MV-4-11 (cell line): ENCODE measurements at regions not wholly inside any gene's neighbourhood (a gene's known extent, or its start where the extent isn't known, plus 50 kb on each side); places are given as distances from the start of the nearest gene placed in this dataset.

ENCODE experiments used
- DNase-seq: peaks from one replicate; lab custom pipeline; 2025; lab: John Stamatoyannopoulos, UW

GRCh38 chr5:61737301-61737963 is 405.4 kb downstream of the ZSWIM6 start:
- DNase-seq: no peak

- DNase-seq: no peak
Observed at GRCh38 chr5:61737964-61738340, 405.9 kb downstream of the ZSWIM6 start.

DNA sequence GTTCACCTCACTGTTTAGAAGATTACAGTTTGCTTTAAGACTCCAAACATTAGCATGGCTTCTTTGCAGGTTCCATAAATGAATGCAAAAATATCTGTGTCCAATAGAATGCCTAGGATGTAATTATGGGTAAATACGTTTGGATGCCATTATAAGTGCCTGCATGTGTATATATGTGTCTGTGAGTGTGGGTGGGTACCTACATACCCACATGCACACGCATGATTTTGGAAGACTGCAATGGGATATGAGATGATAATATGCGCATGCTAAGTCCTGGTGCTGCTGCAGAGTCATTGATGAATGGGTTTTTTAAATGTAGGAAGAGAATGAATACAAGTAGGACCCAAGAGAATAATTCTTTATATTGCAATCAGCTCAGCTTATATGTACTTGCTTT is 406.4 kb downstream of the ZSWIM6 start:
- no peak for DNase-seq

DNA sequence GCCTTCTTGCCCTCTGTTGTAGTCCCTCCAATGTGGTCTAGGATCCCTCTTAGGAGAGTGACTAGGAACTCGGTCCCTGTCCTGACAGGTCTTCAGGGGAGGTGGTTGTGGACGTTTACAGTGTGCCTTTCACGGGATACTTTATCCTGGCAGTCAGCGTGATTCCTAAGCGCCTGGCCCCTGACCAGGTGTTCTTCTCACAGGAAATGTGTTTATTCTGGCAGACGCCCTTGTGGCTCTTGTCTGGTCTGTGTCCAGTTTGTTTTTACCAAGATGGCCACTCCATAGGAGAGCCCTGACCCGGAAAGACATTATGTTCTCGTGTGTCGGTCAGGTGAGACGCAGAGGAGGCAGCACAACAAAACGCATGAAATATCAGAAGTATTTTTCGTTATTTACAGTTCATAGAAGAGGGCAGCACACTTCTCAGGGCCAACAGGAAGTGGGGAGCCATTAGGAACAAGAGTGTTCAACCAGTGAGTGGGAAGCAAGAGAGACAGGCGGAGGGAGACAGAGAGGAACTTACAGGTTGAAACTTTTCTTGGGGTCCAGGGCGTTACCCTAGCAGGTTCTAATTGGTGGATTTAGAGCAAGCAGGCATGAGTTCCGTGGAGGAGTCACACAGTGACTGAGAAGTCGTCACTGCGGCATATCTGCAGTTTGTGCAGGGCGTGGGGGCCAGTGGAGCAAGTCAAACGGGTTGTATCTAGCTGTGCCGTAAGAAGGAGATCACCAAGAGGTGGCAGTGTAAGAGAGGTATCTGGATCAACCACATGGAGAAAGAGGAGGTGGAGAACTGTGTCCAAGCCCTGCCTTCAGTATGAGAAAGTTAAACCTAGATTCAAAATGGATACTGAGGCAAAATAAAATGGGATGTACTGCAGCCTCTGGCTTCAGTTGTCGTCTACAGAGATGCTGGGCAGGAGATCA is 412.9 kb downstream of the ZSWIM6 start:
- DNase-seq: no peak

DNA sequence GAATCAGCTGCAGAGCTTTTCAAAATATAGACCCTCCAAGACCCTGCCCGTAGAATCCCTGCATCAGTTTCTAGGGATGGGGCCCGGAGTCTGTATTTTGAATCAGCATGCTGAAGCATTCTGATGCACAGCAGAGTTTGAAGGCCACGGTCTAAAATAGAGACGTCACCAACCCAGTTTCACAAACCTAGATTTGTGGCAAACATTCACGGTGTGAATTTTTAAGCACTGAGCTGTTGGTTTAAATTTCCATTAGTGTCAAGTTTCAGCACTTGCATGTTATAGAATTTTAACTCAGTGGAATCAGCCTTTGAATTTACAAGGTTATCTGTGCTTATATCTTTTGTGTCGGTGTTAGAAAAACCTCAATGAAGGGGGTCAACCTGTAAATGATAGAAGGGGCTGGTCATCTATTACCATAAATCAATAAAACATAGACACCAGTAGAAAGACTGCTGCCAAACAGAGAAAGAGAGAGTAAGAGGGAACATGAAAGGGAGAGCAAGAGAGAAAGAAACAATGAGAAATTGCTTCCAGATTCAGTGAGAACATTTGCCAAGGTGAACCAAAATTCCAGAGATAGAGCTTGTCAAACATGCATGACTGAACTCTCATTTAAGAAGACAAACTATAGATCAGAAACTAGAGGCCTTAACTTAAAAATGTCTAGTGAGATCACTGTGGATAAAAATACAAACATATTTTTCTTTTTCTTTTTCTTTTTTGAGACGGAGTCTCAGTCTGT is 414.9 kb downstream of the ZSWIM6 start:
- DNase-seq: no peak

GRCh38 chr5:61748121-61748520 is 416.1 kb downstream of the ZSWIM6 start:
- DNase-seq: no peak

DNA sequence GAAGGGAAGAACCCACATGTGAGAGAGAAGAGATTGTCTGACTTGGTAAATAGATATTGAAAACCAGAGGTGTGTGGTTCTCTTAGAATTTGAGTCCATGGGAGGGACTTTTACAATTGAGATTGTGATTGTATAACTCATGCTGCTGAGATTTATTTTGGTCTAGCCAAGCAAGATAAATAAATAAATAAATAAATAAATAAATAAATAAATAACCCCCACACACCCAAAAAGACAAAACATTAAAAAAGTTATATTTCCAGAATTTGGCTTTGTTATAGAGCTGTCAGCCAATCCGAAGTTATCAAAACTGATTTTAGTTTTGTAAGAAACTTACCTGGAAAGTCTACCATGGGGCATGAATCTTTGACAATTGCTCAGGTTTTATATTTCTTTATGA is 416.6 kb downstream of the ZSWIM6 start:
- DNase-seq: no peak

- no peak for DNase-seq
Observed at GRCh38 chr5:61752588-61752987, 420.5 kb downstream of the ZSWIM6 start.

GRCh38 chr5:61754792-61755191 is 422.7 kb downstream of the ZSWIM6 start:
- no peak for DNase-seq

DNA sequence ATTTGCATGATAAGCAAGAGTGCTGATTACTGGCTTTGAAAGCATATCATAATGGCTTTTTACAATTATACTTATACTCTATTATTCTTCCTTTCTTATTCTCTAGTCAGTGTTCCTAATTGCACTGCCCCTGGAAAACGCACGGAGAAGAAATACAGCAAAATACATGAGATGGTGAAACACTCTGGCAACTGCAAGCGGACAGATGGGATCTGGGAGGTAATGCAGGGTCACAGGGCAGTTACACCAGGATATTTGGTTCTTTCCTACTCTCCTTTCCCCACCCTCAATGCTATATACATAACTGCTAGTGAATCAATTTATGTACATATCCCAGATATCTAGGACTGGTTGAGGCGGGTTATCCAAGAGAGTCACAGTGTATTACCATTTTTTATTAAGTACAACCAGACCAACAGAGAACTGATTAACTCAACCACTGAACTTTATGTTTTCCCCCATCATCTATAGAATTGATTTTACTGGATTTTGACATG is 423.7 kb downstream of the ZSWIM6 start:
- no peak for DNase-seq

DNA sequence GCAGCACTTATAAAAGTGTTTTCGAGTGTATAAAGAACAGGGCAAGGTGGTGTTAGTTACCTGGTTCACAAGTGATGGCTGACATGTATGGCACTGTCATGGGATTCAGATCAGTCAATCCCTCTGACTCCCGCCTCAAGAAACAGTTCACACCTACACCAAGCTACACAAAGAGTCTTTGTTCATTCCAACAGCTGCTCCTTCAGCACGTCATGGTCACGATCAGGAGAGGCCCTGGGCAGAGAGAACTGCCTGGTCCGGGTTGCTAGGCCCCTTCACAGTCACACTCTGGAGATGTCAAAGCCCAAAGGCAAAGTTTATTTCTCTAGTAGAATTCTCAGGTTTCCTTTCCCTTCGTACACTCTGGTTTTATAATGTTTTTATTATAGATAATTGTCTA is 426.7 kb downstream of the ZSWIM6 start:
- no peak for DNase-seq

- no peak for DNase-seq
Observed at GRCh38 chr5:61765471-61765870, 433.4 kb downstream of the ZSWIM6 start.

DNA sequence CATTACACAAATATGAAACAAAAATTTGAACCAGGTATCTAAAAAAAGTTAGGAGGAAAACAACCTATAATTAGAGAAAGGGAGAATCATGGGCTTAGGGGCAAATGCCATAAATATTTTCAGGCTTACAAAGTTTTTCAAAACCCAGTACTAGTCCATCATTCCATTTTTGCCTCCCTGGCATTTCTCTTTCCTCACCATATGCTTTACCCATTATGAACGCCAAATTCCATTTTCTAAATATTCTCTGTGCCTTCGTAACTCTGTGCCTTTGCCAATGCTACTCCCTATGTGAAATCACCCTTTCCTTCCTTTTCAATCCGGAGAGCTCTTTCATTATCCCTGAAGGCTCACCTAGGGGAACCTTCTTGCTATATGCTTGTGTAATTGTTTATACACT is 434.1 kb downstream of the ZSWIM6 start:
- DNase-seq: no peak

DNA sequence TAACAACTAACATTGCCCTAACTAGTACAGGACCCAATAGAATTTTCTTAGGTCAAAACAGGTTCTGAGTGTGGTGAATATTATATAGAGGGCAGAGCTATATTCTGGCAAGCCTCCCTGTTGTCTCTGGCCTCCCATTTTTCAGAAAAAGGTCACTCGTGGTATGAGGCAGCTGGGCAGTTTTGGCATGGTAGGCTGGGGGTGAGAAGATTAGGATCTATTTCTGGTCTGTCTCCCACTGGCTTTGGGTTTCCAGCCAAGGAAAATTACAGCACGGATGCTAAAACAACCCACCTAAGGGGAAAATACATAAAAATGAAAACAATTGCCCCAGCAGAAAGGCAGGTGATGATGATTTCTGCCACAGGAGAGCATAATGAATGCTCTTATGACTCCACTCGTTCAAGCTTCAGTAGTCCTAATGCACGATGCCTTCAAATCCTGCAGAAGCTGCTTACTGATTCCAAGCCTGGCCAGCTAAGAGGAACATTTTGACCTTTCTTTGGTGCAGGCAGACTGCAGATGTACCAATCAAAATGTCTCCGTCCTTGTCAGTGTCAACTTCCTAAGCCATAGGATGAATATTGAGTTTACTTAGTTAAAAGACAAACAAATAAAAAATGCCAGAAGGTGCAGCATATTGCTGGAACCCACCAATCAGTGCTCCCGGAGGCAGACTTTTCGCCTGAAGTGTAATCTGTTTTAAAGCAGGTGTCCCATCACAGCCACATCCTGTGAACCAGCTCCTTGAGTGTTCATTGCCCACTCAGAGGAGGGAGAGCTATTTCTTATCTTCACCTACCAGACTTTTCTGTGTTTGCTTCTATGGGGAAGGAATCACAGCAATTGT is 435.4 kb downstream of the ZSWIM6 start:
- no peak for DNase-seq

GRCh38 chr5:61768692-61769281 is 436.7 kb downstream of the ZSWIM6 start:
- DNase-seq: no peak

DNA sequence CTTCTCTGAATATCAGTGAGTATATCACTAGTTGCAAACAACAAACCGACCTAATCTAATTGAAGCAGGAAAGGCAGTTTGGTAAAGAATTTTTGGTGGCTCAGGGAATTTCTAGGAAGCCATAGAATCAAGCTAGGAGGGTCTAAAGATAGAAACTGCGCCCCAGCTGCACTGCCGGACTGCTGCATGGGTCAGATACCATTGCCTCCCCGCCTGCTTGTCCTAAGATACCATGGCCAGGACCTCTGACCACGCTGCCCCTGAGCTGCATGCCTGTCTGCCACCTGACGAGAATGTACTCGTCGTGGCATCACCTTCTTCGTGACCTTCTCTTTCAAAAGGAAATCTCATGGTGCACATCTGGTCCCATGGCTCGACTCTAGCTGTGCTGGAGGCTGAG is 439.0 kb downstream of the ZSWIM6 start:
- no peak for DNase-seq

GRCh38 chr5:61771808-61772207 is 439.8 kb downstream of the ZSWIM6 start:
- DNase-seq: no peak

- DNase-seq: no peak
Observed at GRCh38 chr5:61775901-61776300, 443.8 kb downstream of the ZSWIM6 start.

- DNase-seq: no peak
Observed at GRCh38 chr5:61777292-61777691, 445.2 kb downstream of the ZSWIM6 start.

DNA sequence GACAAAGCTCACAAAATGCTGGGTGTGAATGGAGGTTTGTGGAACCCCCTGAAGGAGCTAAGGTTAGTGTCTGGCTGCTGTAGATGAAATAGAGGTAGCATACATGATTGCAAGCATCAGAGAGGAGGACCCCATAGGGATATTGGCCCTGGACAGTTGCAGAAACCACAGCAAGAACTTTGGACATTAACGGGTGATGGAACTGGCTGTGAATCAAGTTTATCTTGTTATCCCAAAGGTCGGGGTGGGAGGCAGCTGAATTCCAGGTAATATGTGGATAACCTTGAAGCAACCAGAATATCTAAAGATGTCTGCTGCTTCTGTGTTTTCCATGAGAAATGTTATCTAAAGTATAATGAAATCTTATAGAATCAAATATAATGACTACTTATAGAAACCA is 447.7 kb downstream of the ZSWIM6 start:
- DNase-seq: no peak

- DNase-seq: no peak
Observed at GRCh38 chr5:61783481-61783880, 451.4 kb downstream of the ZSWIM6 start.
